ENCODE measurements at regions not wholly inside any gene's neighbourhood (a gene's known extent, or its start where the extent isn't known, plus 50 kb on each side); places are given as distances from the start of the nearest gene placed in this dataset.

GRCh38 chr12:58781609-58782008 is 138.7 kb downstream of the LRIG3 start:
- Histone ChIP-seq H3K27ac (no peak overlapping the region), H3K36me3 (no peaks in the 10 kb centered on the region), H3K9me3 (no peaks in the 10 kb centered on the region), H3K4me3 (no peak overlapping the region), H3K4me1 (no peaks in the 10 kb centered on the region), H3K27me3 (ENCODE audit: low read depth) (no peaks in the 10 kb centered on the region)
- intact Hi-C loops (cut with DNase I): no loop called here
- no peak for TF ChIP-seq CTCF (IDR thresholded peaks at IDR 0.05)
- no peak for ATAC-seq
- no peak for DNase-seq

DNA sequence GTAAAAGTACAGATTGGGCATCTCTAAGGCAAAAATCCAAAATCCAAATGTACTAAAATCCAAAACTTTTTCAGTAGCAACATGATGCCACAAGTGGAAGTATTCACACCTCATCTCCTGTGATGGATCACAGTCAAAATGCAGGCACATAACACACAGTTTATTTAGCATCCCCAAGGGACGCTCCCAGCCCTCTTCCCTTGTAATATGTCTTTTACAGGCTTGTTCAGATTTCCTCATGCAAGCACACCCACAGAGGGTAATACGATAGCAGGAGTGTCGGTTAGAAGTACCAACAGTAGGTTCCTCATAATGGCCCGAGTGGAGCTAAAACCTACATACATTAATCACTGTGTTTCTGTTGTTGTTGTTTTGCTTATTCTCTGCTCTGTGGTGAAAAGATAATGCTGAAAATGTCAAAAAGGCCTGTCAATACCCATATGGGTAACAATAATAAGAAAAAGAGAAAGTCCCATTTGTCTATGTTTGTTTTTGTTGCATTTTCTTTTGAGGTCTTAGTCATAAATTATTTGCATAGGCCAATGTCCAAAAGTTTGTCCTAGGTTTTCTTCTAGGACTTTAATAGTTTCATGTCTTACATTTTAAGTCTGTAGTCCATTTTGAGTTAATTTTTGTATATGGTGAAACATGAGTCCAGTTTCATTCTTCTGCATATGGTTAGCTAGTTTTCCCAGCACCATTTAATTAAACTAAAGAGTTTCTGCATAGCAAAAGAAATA is 133.1 kb downstream of the LRIG3 start:
- no peak for TF ChIP-seq CTCF (IDR thresholded peaks at IDR 0.05)
- DNase-seq (no peak), ATAC-seq (no peak)
- no peaks in the 10 kb centered on the region for H3K4me1 ChIP-seq
- H3K27ac ChIP-seq: no peak overlapping the region
- H3K9me3 ChIP-seq: no peaks in the 10 kb centered on the region
- intact Hi-C loops (cut with DNase I): no loop called here
- H3K36me3 ChIP-seq: no peaks in the 10 kb centered on the region
- no peak overlapping the region for H3K4me3 ChIP-seq
- H3K27me3 ChIP-seq (ENCODE audit: low read depth): no peaks in the 10 kb centered on the region

DNA sequence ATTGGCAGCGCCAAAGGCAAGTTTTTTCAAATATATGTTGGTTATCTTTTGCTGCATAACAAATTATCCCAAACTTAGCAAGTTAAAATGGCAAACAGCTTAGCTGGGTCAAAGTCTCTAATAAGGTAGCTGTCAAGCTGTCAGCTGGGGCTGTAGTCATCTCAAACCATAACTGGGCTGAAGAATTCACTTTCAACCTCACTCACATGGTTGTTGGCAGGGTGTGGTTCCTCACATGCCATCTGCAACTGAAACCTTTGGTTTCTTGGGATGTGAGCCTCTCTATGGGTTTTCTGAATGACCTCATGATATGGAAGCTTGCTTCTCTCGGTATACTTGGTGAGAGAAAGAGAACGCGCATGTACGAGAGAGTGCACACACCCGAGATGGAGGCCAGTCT is 125.4 kb downstream of the LRIG3 start:
- no peaks in the 10 kb centered on the region for H3K36me3 ChIP-seq
- H3K9me3 ChIP-seq: peaks cover 6% of the 10 kb centered on the region
- intact Hi-C loops (cut with DNase I): no loop called here
- DNase-seq (no peak), ATAC-seq (no peak)
- no peaks in the 10 kb centered on the region for H3K27me3 ChIP-seq (ENCODE audit: low read depth)
- TF ChIP-seq CTCF (IDR thresholded peaks at IDR 0.05): no peak
- H3K27ac ChIP-seq: no peak overlapping the region
- H3K4me3 ChIP-seq: no peak overlapping the region
- no peaks in the 10 kb centered on the region for H3K4me1 ChIP-seq

GRCh38 chr12:58795825-58796224 is 124.5 kb downstream of the LRIG3 start:
- Histone ChIP-seq H3K36me3 (no peaks in the 10 kb centered on the region), H3K4me3 (no peak overlapping the region), H3K27me3 (ENCODE audit: low read depth) (no peaks in the 10 kb centered on the region), H3K4me1 (no peaks in the 10 kb centered on the region), H3K9me3 (peaks cover 6% of the 10 kb centered on the region), H3K27ac (no peak overlapping the region)
- intact Hi-C loops (cut with DNase I): no loop called here
- no peak for TF ChIP-seq CTCF (IDR thresholded peaks at IDR 0.05)
- DNase-seq (no peak), ATAC-seq (no peak)

DNA sequence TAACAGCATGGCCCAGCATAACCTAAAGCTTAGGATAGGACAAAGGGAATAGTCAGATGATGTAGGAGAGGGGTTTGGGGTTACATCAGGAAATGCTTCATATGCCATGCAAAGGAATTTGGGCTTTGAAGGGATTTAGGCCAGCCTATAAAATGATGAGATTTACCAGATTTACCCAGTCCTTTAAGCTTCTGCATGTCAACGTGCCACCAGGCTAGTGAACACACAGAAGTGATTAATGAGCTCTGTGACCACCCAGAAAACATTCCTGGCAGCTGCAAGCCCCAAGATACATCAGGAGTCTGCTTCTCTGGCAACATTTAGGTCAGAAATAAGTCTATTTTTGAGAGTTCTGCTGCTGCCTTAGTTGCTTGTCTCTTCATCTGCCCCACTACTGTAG is 118.3 kb downstream of the LRIG3 start:
- H3K4me1 ChIP-seq: no peaks in the 10 kb centered on the region
- no peak overlapping the region for H3K4me3 ChIP-seq
- no peak for TF ChIP-seq CTCF (IDR thresholded peaks at IDR 0.05)
- no peaks in the 10 kb centered on the region for H3K36me3 ChIP-seq
- intact Hi-C loops (cut with DNase I): no loop called here
- H3K9me3 ChIP-seq: peaks cover 6% of the 10 kb centered on the region
- ATAC-seq (no peak), DNase-seq (no peak)
- H3K27ac ChIP-seq: no peak overlapping the region
- H3K27me3 ChIP-seq (ENCODE audit: low read depth): no peaks in the 10 kb centered on the region
